Inflammatory macrophage treated with lipopolysaccharide for 1 hour (primary cell): ENCODE measurements at regions not wholly inside any gene's neighbourhood (a gene's known extent, or its start where the extent isn't known, plus 50 kb on each side); places are given as distances from the start of the nearest gene placed in this dataset.

ENCODE experiments used
- DNase-seq, 2 donors: peaks; one replicate each; pipeline ENCODE4 v3.0.0-alpha.2; 2020 to 2022

GRCh38 chr15:92305343-92305742 lies 88.3 kb upstream of the ST8SIA2 start:
- no peak for DNase-seq

DNA sequence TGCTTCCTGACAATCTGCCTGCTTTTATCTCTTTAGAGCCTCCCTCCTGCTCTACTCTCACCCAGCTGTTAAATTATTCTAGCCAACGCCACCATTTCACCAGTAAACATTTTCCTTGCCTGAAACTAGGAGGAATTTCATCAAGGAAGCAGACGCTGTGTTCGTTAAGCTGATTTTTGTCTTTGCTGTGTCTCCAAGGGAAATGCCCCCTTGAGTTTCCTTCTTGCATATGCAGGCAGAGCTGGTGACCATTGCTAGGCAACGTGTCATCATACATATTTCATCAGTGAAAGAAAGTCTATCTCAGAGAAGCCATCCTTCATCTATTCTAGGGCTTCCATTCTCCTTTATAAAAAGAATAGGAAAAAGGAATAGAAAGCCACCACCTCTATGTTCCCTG lies 87.0 kb upstream of the ST8SIA2 start:
- DNase-seq: no peak

GRCh38 chr15:92315144-92315543 lies 78.5 kb upstream of the ST8SIA2 start:
- no peak for DNase-seq

GRCh38 chr15:92315595-92316211 lies 78.0 kb upstream of the ST8SIA2 start:
- no peak for DNase-seq

GRCh38 chr15:92316586-92317295 lies 76.9 kb upstream of the ST8SIA2 start:
- no peak for DNase-seq

GRCh38 chr15:92320012-92320699 lies 73.5 kb upstream of the ST8SIA2 start:
- DNase-seq: no peak

DNA sequence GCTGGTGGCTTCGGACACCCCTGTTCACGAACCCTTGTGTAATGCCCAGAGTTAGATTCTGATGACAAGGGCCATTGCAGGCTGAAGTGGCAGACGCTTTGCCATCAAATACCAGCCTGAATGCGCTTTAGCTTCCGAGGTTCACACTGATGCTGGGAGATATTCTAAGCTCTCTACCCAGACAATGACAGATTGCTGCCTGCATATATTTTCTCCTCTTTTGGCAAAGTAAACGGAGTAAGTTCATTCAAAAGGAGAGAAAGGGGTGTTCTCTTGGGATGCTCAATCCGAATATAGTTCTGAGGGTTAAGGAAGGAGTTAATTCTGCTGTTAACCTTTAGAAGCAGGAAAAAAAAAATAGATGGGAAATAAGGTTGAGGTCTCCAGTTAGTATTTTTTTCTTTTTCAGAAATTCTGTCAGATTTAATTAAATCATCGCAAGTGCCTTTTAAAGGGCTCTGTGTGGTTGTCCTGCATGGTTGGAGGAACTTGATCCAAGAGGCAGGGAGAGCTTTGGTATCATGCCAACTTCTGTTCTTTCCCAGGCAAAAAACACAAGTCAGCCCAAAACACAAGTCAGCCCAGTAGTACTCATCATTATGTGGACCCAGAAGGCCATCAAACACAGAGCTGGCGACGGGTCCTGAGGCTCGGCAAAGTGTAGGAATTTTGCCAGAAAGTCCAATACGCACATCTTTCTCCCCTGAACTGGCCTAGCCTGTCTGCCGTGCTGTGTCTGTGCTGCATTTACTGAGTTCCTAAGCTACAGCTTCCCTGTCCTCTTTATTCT lies 70.9 kb upstream of the ST8SIA2 start:
- no peak for DNase-seq

- no peak for DNase-seq
These were observed 70.2 kb upstream of the ST8SIA2 start for GRCh38 chr15:92323525-92323924.

- DNase-seq: no peak
These were observed 69.3 kb upstream of the ST8SIA2 start for GRCh38 chr15:92324101-92324963.

- no peak for DNase-seq
These were observed 67.4 kb upstream of the ST8SIA2 start for GRCh38 chr15:92326236-92326635.

GRCh38 chr15:92327033-92327432 lies 66.6 kb upstream of the ST8SIA2 start:
- DNase-seq: no peak

GRCh38 chr15:92328207-92328606 lies 65.5 kb upstream of the ST8SIA2 start:
- DNase-seq: no peak

DNA sequence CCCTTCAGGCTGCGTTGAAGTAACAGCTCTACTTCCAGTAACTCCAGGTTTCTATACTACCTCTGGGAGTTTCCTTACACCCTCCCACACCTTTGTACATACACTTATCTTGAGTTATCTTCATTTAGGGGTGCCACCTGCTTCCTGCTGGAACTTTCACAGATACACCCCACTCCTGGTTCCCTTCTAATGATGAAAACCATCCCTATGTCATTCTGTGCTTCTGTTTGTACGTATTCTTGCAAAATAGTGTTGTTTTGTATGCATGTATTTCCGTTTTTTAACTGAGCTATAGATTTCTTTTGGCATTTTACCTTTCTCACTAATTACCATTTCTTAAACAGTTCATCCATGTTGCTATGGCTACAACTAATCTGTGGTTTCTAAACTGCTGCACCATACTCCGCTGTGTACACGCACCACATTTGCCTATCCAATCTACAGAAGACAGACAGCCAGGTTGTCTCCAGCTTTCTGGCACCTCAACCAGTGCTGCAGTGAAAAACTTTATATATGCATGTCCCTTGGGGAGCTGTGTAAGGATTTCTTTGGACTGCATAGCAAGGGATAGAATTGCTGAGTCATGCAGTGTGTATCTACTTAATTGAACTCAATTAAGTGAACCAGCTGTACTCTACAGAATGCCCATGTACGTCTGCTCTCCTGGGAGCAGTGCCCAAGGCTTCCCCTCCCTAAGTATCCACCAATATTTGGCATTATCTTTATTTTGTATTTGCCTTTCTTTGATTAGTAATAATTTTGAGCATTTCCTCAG lies 61.4 kb upstream of the ST8SIA2 start:
- no peak for DNase-seq

DNA sequence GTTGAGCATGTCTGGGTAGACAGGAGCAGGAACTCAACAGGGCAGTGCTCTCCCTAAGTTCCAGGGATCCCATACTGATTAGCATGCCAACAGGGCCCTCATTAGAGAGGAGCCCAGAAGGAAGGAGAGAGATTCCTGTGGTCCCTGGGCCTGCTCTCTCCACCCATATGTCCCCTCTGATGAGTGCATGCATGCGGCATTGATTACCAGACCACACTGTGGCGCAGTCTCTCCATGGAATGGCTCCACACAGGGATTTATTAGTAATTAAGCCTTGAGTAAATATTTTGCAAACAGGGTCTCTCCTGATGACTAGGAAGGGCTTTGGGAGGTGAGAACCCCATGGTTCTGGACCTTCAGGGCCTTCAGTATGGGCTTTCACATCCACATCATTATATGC lies 60.0 kb upstream of the ST8SIA2 start:
- no peak for DNase-seq

- DNase-seq: no peak
These were observed 57.2 kb upstream of the ST8SIA2 start for GRCh38 chr15:92336419-92336987.

DNA sequence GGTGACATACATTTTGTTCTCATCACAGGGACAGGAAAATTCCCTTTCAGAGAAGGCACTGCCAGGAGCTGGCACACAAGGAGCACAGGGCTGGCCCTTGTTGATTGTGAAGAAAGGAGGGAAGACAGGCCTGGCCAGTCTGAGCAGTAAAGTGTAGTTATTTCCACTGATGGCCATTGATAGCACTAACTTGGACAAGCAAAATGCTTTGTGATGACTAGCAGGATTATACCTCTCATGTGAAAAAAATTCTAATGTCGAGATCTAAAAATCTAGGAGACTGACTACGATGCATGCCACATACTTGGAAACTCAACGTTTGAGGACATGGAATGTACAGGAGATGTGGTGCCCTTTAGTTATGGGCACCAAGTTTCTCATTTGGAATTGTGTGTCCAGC lies 54.3 kb upstream of the ST8SIA2 start:
- no peak for DNase-seq
